ENCODE measurements at regions not wholly inside any gene's neighbourhood (a gene's known extent, or its start where the extent isn't known, plus 50 kb on each side); places are given as distances from the start of the nearest gene placed in this dataset.

GRCh38 chr3:13210221-13210975 lies 137.2 kb upstream of the IQSEC1 start:
- no peak for DNase-seq (ENCODE audit: low read depth in 2 of 2)

GRCh38 chr3:13209634-13209997 lies 136.4 kb upstream of the IQSEC1 start:
- no peak for DNase-seq (ENCODE audit: low read depth in 2 of 2)

DNA sequence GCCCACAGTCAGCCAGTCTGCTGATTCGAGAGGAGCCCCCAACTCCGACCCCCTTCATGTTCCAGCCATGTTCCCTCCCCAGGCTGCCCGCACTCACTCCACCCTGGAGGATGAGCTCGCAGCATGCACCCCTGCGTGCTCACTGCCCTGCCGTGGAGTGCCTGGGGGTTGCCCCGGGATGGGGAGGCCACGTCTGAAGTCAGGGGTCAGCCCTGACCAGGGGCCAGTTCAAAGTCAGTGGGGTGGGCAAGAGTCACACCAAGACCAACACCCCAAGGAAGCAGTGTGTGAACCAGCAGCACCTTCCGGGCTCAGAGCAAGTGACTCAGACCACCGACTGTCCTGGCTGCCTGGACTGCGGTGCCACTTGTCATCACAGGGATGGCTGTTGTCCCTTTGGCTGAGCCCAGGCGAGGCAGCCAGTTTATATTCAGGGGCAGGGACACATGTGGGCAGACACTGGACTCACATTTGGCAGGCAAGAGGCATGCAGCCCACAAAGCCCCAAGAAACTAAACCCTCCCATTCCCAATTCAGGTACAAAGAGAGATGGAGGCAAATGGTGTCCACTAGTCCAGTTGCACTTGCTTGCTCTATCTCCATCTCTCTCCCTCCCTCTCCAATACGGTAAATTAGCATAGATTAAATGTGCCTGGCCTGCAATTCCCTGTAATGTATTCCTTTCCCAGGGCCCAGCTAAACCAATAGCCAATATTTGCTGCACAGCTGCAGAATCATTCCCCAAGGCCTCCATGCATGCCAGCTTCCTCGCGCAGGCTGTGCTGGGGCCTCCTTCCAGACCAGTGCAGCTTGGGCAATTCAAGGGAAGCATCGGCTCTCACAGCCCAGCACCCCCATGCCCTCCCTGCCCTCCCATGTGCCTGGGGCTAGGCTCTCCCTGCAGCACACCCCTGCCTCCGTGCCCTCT lies 135.7 kb upstream of the IQSEC1 start:
- DNase-seq (ENCODE audit: low read depth in 2 of 2) = no peak

GRCh38 chr3:13207975-13208705 lies 134.9 kb upstream of the IQSEC1 start:
- DNase-seq (ENCODE audit: low read depth in 2 of 2) = no peak

GRCh38 chr3:13207578-13207922 lies 134.3 kb upstream of the IQSEC1 start:
- DNase-seq (ENCODE audit: low read depth in 2 of 2) = no peak

GRCh38 chr3:13206799-13207577 lies 133.8 kb upstream of the IQSEC1 start:
- no peak for DNase-seq (ENCODE audit: low read depth in 2 of 2)

GRCh38 chr3:13205567-13206143 lies 132.4 kb upstream of the IQSEC1 start:
- DNase-seq (ENCODE audit: low read depth in 2 of 2) = no peak

- DNase-seq (ENCODE audit: low read depth in 2 of 2) = no peak
Measured at GRCh38 chr3:13204177-13204581, 130.9 kb upstream of the IQSEC1 start.

DNA sequence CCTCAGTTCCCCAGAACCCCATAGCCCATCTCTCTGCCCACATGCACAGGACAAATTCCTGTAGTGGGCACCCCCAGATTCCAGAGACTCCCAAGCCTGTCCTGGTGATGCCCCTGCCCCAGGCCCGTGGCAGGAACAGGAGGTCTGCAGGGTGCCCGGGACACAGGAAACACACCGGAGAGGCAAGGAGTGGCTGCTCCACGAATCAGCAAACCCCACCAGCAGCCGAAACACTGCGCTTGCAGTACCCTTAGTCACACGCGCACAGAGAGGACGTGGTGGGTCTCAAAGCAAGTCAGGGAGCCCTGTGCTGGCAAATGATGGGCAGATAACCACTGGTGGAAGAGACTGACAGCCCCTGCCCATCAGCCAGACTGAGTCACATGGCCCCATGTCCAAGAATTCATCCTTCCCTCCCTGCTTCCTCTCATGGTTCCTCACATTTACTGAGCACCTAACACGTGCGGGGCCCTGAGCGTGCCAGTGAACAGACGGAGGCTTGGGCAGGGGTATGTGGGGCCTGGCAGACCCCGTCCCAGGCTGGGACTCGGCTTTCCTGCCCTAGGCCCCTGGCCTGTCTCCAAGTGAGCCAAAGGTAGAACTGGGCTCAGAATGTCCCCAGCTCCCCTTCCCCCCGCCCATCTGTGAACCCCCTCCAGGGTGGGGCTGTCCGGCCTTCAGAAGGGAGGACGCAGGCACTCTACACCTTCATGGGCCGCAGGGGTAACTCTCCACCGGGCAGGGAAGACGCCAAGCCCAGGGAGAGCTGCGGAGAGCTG lies 130.4 kb upstream of the IQSEC1 start:
- no peak for DNase-seq (ENCODE audit: low read depth in 2 of 2)

- DNase-seq (ENCODE audit: low read depth in 2 of 2) = no peak
Measured at GRCh38 chr3:13202744-13203397, 129.6 kb upstream of the IQSEC1 start.

GRCh38 chr3:13201851-13202250 lies 128.6 kb upstream of the IQSEC1 start:
- no peak for DNase-seq (ENCODE audit: low read depth in 2 of 2)

DNA sequence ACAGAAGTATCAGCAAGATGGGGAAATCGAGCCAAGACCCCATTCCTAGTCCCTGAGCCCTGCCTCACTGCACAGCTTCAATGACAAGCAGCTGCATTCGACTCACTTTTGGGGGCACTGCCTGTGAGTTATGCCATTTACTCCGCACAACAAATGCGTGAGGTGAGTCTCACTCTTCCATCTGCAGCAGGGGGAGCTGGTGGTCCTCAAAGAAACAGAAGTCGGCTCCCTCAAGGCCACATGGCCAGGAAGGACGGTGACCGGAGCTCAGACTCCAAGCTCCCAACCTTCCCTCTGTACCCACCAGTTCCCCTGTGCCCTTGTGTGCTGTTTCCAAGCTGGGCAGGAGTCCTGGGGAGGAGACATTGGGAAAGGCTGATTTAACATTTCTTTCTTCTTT lies 127.7 kb upstream of the IQSEC1 start:
- peak in 1 of 2 donors; percentile 52 for DNase-seq (ENCODE audit: low read depth in 2 of 2)

GRCh38 chr3:13200465-13200864 lies 127.2 kb upstream of the IQSEC1 start:
- DNase-seq (ENCODE audit: low read depth in 2 of 2) = no peak

- no peak for DNase-seq (ENCODE audit: low read depth in 2 of 2)
Measured at GRCh38 chr3:13199899-13200451, 126.7 kb upstream of the IQSEC1 start.

GRCh38 chr3:13199006-13199776 lies 126.0 kb upstream of the IQSEC1 start:
- no peak for DNase-seq (ENCODE audit: low read depth in 2 of 2)

GRCh38 chr3:13198264-13198879 lies 125.1 kb upstream of the IQSEC1 start:
- DNase-seq (ENCODE audit: low read depth in 2 of 2) = no peak

DNA sequence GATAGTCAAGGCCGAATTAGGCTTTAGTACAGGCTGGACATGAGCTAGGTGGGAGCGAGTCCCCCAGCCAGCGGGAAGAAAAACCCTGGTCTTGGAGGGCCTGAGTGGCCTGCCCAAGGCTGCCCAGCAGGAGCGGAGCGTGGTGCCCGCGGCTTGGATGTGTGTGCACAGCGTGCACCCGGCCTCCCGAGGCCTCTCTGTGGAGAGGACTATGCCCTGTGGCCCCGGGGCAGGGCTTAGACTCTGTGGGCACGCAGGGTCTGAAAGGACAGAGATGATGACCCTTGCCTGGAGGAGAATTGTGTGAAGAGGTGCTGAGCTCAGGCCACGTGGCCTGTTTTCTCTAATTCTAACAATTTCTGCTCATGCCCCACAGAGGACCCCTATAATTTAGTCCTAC lies 124.6 kb upstream of the IQSEC1 start:
- DNase-seq (ENCODE audit: low read depth in 2 of 2) = no peak

- DNase-seq (ENCODE audit: low read depth in 2 of 2) = no peak
Measured at GRCh38 chr3:13197281-13197680, 124.1 kb upstream of the IQSEC1 start.
